HepG2 (cell line): ENCODE measurements at regions not wholly inside any gene's neighbourhood (a gene's known extent, or its start where the extent isn't known, plus 50 kb on each side); places are given as distances from the start of the nearest gene placed in this dataset.

ENCODE experiments used
- ATAC-seq: fragments of 200-7000 bp; cut with Tn5 transposase; 3 replicates; pipeline ENCODE4 v1.9.1; 2020; ENCODE audit warnings: mild to moderate bottlenecking, moderate library complexity
- BruUV-seq: library from RNA; stranded (reverse); fragments of 400-500 nt; replicated peaks from 2 replicates; lab custom pipeline; 2021; lab: Mats Ljungman, UMichigan
- CTCF ChIA-PET: fragments of 300-600 bp; formaldehyde crosslinking; extraction: SDS; loops from one replicate; lab custom pipeline; 2021; ENCODE audit warnings: low total read pairs, inconsistent platforms, low intra/inter-chr PET ratio; lab: Yijun Ruan, JAX
- POLR2A ChIA-PET: fragments of 350-600 bp; sonication (Branson Sonifier 250); formaldehyde crosslinking; loops from one replicate; lab custom pipeline; 2020; ENCODE audit warnings: antibody characterized with exemption, inconsistent platforms; lab: Yijun Ruan, JAX
- DNase-seq: peaks from one replicate; pipeline ENCODE4 v3.0.0-alpha.2; 2015; ENCODE audit warnings: low spot score
- FAIRE-seq: peaks from 3 replicates; lab custom pipeline; 2011; peaks lifted over from hg19 to GRCh38; lab: Jason Lieb, UNC
- H2AFZ ChIP-seq: one replicate; pipeline ENCODE4 v1.6.1; 2011; ENCODE audit warnings: low read length, inconsistent platforms
- H3K27ac ChIP-seq: fragments of 300-600 bp; 3 replicates; pipeline ENCODE4 v1.8.0; 2011; ENCODE audit warnings: mixed run types, mild to moderate bottlenecking, mixed read lengths, low read length, inconsistent platforms; ENCODE audit not compliant: insufficient read depth; ENCODE audit errors: extremely low read length
- H3K27me3 ChIP-seq, 2 experiments: fragments of 200-600 bp in 1 of 2; 2 replicates in 1 of 2; 3 replicates in 1 of 2; pipeline versions ENCODE4 v1.6.0 to v1.8.0; 2011; ENCODE audit warnings: low read length in 2 of 2, mild to moderate bottlenecking in 2 of 2, moderate library complexity in 2 of 2, inconsistent platforms in 1 of 2; ENCODE audit not compliant: insufficient read depth in 2 of 2, control insufficient read depth in 1 of 2
- H3K36me3 ChIP-seq, 2 experiments: fragments of 200-600 bp in 1 of 2; replicated peaks in 1 of 2; 2 replicates in 1 of 2; 3 replicates in 1 of 2; pipeline versions ENCODE4 v1.5.1 to v1.8.0; 2011; ENCODE audit warnings: low read length in 2 of 2, inconsistent platforms in 1 of 2; ENCODE audit not compliant: insufficient read depth in 2 of 2, control insufficient read depth in 1 of 2
- H3K4me1 ChIP-seq: 2 replicates; pipeline ENCODE4 v1.5.1; 2012; ENCODE audit warnings: low read length, inconsistent platforms; ENCODE audit not compliant: insufficient read depth
- H3K4me2 ChIP-seq: 2 replicates; pipeline ENCODE4 v1.6.0; 2011; ENCODE audit warnings: low read depth, low read length, inconsistent platforms
- H3K4me3 ChIP-seq, 3 experiments: fragments of 200-600 bp in 1 of 3; sonication (generic), shearing (Covaris generic) in 1 of 3; replicated peaks in 1 of 3; 2 replicates each; pipeline ENCODE4 v1.5.1; 2011 to 2016; ENCODE audit warnings: low read length in 3 of 3, inconsistent platforms in 2 of 3, low read depth in 2 of 3, mild to moderate bottlenecking in 2 of 3, control low read depth in 1 of 3, mixed read lengths in 1 of 3; ENCODE audit not compliant: insufficient read depth in 1 of 3
- H3K79me2 ChIP-seq: one replicate; pipeline ENCODE4 v1.6.1; 2011; ENCODE audit warnings: low read length, inconsistent platforms; ENCODE audit not compliant: insufficient read depth
- H3K9ac ChIP-seq: 2 replicates; pipeline ENCODE4 v1.6.0; 2011; ENCODE audit warnings: mild to moderate bottlenecking, low read depth, low read length, inconsistent platforms; ENCODE audit not compliant: insufficient read depth
- H3K9me3 ChIP-seq: 2 replicates; pipeline ENCODE4 v1.5.1; 2012; ENCODE audit warnings: mild to moderate bottlenecking, low read length
- H4K20me1 ChIP-seq: 2 replicates; pipeline ENCODE4 v1.6.0; 2011; ENCODE audit warnings: inconsistent platforms, mild to moderate bottlenecking, low read length, moderate library complexity; ENCODE audit not compliant: insufficient read depth
- GPN1 ChIP-seq: sonication (generic); formaldehyde crosslinking; IDR thresholded peaks from 2 replicates; pipeline ENCODE4 v1.5.1; 2020; ENCODE audit warnings: missing genetic modification reagents, borderline replicate concordance
- MED13 ChIP-seq: sonication (generic); formaldehyde crosslinking; IDR thresholded peaks from 2 replicates; pipeline ENCODE4 v1.5.0; 2020; ENCODE audit warnings: missing genetic modification reagents
- MLLT10 ChIP-seq: sonication (generic); formaldehyde crosslinking; IDR thresholded peaks from 2 replicates; pipeline ENCODE4 v1.4.0; 2020; ENCODE audit warnings: missing genetic modification reagents
- ZBTB3 ChIP-seq: sonication (generic); formaldehyde crosslinking; IDR thresholded peaks from 2 replicates; pipeline ENCODE4 v1.4.0; 2020; ENCODE audit warnings: low read depth, mild to moderate bottlenecking, moderate library complexity, missing genetic modification reagents, borderline replicate concordance
- ZNF34 ChIP-seq: sonication (generic); formaldehyde crosslinking; IDR thresholded peaks from 2 replicates; pipeline ENCODE4 v1.4.0; 2020; ENCODE audit warnings: mild to moderate bottlenecking, missing genetic modification reagents, borderline replicate concordance
- WGBS: methylation state at CpG from one replicate; pipeline ENCODE4 v1.1.6; 2017; ENCODE audit warnings: low lambda C conversion rate; 5-methylcytosine and 5-hydroxymethylcytosine counted together
- in situ Hi-C: cut with HindIII; loops from 2 replicates; pipeline ENCODE4 v1.10.0; 2017; ENCODE audit warnings: low pct_unique_long_range_greater_than_20kb; ENCODE audit not compliant: extremely low pct_ligation_motif_present
- intact Hi-C: fragments of 100-400 bp; cut with micrococcal nuclease; formaldehyde crosslinking; loops from one replicate; pipeline ENCODE4 v1.10.0; 2022; ENCODE audit not compliant: unreplicated experiment
- TF ChIP-seq, protein P1 (sequence below): IDR thresholded peaks from 2 replicates; pipeline ENCODE4 v1.6.1; 2016; ENCODE audit warnings: missing biosample characterization, missing genetic modification reagents, low read depth

DNA sequence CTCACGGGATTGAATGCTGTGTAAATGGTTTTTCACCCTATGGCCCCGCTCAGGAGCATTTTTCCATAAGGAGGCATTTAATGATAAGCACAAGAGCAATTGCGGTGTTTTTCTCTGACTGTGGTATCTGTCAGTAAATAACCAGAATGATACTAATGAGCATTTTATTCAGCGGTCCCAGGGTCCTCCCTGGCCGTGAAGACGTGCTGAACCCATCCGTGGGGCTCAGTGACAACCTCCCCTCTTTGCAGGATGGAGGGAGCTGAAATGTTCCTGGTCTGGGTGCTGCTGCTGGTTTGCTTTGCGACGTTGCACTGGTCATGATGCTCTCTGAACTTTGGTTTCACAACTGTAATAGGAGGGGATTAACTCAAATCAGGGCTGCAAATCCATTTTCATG is 625.6 kb downstream of the AACS start:
- peaks cover 0 to 7% of the 10 kb centered on the region in 2 experiments; a peak in 1 of 5 replicates for H3K27me3 ChIP-seq
- TF ChIP-seq ZBTB3 (CRISPR knock-in tag): no peak
- TF ChIP-seq, protein P1, sequence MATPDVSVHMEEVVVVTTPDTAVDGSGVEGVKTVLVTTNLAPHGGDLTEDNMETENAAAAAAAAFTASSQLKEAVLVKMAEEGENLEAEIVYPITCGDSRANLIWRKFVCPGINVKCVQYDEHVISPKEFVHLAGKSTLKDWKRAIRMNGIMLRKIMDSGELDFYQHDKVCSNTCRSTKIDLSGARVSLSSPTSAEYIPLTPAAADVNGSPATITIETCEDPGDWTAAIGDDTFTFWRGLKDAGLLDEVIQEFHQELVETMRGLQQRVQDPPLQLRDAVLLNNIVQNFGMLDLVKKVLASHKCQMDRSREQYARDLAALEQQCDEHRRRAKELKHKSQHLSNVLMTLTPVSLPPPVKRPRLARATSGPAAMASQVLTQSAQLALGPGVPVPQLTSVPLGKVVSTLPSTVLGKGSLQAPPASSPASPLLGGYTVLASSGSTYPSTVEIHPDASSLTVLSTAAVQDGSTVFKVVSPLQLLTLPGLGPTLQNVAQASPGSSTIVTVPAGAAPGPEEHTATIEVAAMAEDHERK (CRISPR knock-in tag): no peak
- TF ChIP-seq ZNF34 (CRISPR knock-in tag): no peak
- TF ChIP-seq, all 625 proteins: peak for 0
- ATAC-seq (no peak), DNase-seq (no peak), FAIRE-seq (no peak)
- no TSS peak for BruUV-seq
- no peak overlapping the region for H3K4me2 ChIP-seq
- CTCF ChIA-PET: no interaction called here
- no peak overlapping the region for H3K27ac ChIP-seq
- H3K36me3 ChIP-seq: no peaks in the 10 kb centered on the region
- H3K4me3 ChIP-seq: no peak overlapping the region
- in situ Hi-C loops (no loop called here), intact Hi-C loops (no loop called here)
- H3K9ac ChIP-seq: no peak overlapping the region
- H3K4me1 ChIP-seq: no peaks in the 10 kb centered on the region
- no peak overlapping the region for H2AFZ ChIP-seq
- POLR2A ChIA-PET: no interaction called here
- no peaks in the 10 kb centered on the region for H3K9me3 ChIP-seq
- 5% methylated on average over 9 of the region's 9 CpGs for WGBS
- H3K79me2 ChIP-seq: no peaks in the 10 kb centered on the region
- no peaks in the 10 kb centered on the region for H4K20me1 ChIP-seq

DNA sequence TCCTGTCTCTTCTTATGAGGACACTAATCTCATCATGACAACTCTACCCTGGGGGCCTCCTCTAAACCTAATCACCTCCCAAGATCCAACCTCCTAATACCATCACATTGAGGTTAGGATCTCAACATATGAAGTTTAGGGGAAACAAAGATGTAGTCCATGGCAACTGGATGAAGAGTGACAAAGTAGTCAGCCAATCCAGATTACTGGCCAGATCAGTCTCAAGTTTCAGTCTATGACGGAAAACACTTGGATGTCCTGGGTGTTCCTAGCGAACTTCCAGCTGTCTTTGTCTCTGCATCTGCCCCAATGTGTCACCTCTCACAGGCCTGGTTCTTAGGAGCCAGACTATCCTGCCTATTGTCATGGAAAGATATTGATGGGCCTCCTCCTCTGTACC is 630.8 kb downstream of the AACS start:
- H3K4me1 ChIP-seq: no peaks in the 10 kb centered on the region
- H2AFZ ChIP-seq: no peak overlapping the region
- no peak overlapping the region for H3K4me3 ChIP-seq
- ChIA-PET CTCF (no interaction called here), POLR2A (no interaction called here)
- FAIRE-seq (no peak), ATAC-seq (no peak), DNase-seq (no peak)
- H3K9ac ChIP-seq: no peak overlapping the region
- no peaks in the 10 kb centered on the region for H3K79me2 ChIP-seq
- intact Hi-C loops (no loop called here), in situ Hi-C loops (no loop called here)
- no peaks in the 10 kb centered on the region for H4K20me1 ChIP-seq
- TF ChIP-seq MED13 (CRISPR knock-in tag) (no peak), GPN1 (CRISPR knock-in tag) (no peak), MLLT10 (CRISPR knock-in tag) (no peak)
- H3K27ac ChIP-seq: no peak overlapping the region
- H3K27me3 ChIP-seq: no peaks in the 10 kb centered on the region; a peak in 1 of 5 replicates
- no peaks in the 10 kb centered on the region for H3K36me3 ChIP-seq
- no TSS peak for BruUV-seq
- no peak overlapping the region for H3K4me2 ChIP-seq
- 5% methylated on average over 2 of the region's 2 CpGs for WGBS
- no peaks in the 10 kb centered on the region for H3K9me3 ChIP-seq
